NCI-H2227 (cell line): ENCODE measurements at regions not wholly inside any gene's neighbourhood (a gene's known extent, or its start where the extent isn't known, plus 50 kb on each side); places are given as distances from the start of the nearest gene placed in this dataset.
"Not testable (repeated sequence)": the region's sequence is repeated elsewhere in the genome, so short reads cannot be mapped to it uniquely, and the experiment has no call there.

Experiments used
- DNase-seq: peaks from one replicate; lab custom pipeline; 2025; ENCODE audit not compliant: unreplicated experiment; lab: John Stamatoyannopoulos, UW

GRCh38 chr5:158224253-158224652 is 365.3 kb upstream of the CLINT1 start:
- DNase-seq, result no peak

GRCh38 chr5:158223054-158223600 is 364.2 kb upstream of the CLINT1 start:
- DNase-seq, result no peak

GRCh38 chr5:158212917-158213316 is 354.0 kb upstream of the CLINT1 start:
- DNase-seq, result peak; percentile 25

GRCh38 chr5:158212237-158212636 is 353.3 kb upstream of the CLINT1 start:
- DNase-seq, result peak; percentile 4

GRCh38 chr5:158209219-158209908 is 350.4 kb upstream of the CLINT1 start:
- DNase-seq, result no peak

GRCh38 chr5:158207733-158208132 is 348.8 kb upstream of the CLINT1 start:
- DNase-seq, result no peak

- DNase-seq, result no peak
Measured at GRCh38 chr5:158205992-158206391, 347.0 kb upstream of the CLINT1 start.

- DNase-seq, result no peak
Measured at GRCh38 chr5:158203261-158203660, 344.3 kb upstream of the CLINT1 start.

GRCh38 chr5:158202801-158203200 is 343.9 kb upstream of the CLINT1 start:
- no peak for DNase-seq

- no peak for DNase-seq
Measured at GRCh38 chr5:158200619-158201018, 341.7 kb upstream of the CLINT1 start.

- DNase-seq, result no peak
Measured at GRCh38 chr5:158198636-158199035, 339.7 kb upstream of the CLINT1 start.

GRCh38 chr5:158195416-158196210 is 336.7 kb upstream of the CLINT1 start:
- no peak for DNase-seq

- DNase-seq, result no peak
Measured at GRCh38 chr5:158194561-158194976, 335.6 kb upstream of the CLINT1 start.

GRCh38 chr5:158193395-158193794 is 334.4 kb upstream of the CLINT1 start:
- DNase-seq, result not testable (repeated sequence)

- no peak for DNase-seq
Measured at GRCh38 chr5:158180407-158180806, 321.5 kb upstream of the CLINT1 start.

- no peak for DNase-seq
Measured at GRCh38 chr5:158179271-158179670, 320.3 kb upstream of the CLINT1 start.

GRCh38 chr5:158178535-158178934 is 319.6 kb upstream of the CLINT1 start:
- DNase-seq, result no peak

- no peak for DNase-seq
Measured at GRCh38 chr5:158177146-158177545, 318.2 kb upstream of the CLINT1 start.

- DNase-seq, result no peak
Measured at GRCh38 chr5:158175934-158176481, 317.1 kb upstream of the CLINT1 start.

- peak; percentile 67 for DNase-seq
Measured at GRCh38 chr5:158174918-158175851, 316.2 kb upstream of the CLINT1 start.

- no peak for DNase-seq
Measured at GRCh38 chr5:158174026-158174425, 315.1 kb upstream of the CLINT1 start.
